Spleen (tissue), 7 donors: ENCODE measurements at regions not wholly inside any gene's neighbourhood (a gene's known extent, or its start where the extent isn't known, plus 50 kb on each side); places are given as distances from the start of the nearest gene placed in this dataset.

Experiments
- CTCF ChIP-seq, 11 experiments: fragments of 200-600 bp in 7 of 11; fragments of 450-650 bp in 4 of 11; sonication (generic) in 4 of 11; IDR thresholded peaks in 8 of 11; conservative IDR thresholded peaks in 3 of 11; 1 replicate in 7 of 11; 2 replicates in 4 of 11; pipeline versions ENCODE4 v1.4.0 to v1.8.0; 2016 to 2021; ENCODE audit warnings: antibody characterized with exemption in 11 of 11, inconsistent platforms in 4 of 11, mild to moderate bottlenecking in 1 of 11
- POLR2A ChIP-seq, 3 donors: fragments of 450-650 bp; IDR thresholded peaks; one replicate each; pipeline ENCODE4 v1.5.1; 2017; ENCODE audit warnings: antibody characterized with exemption in 3 of 3, mild to moderate bottlenecking in 1 of 3
- POLR2AphosphoS5 ChIP-seq, 3 donors: sonication (generic); formaldehyde crosslinking; IDR thresholded peaks; one replicate each; pipeline ENCODE4 v1.5.1; 2017; ENCODE audit warnings: antibody characterized with exemption in 3 of 3
- donor health status: DM: no; HTN: no; CAD: no; lungs with moderate emphysema.
- donor health status: DM: no; HTN: no; CAD: no.
- donor health status: DM: no; HTN: no; CAD: no.

- TF ChIP-seq CTCF (IDR thresholded peaks at IDR 0.05 in 8 of 11, conservative IDR thresholded peaks at IDR 0.05 in 3 of 11) (no peak), POLR2AphosphoS5 (IDR thresholded peaks at IDR 0.05) (no peak), POLR2A (IDR thresholded peaks at IDR 0.05) (no peak)
Observed at GRCh38 chr4:27267970-27268355, 407.3 kb downstream of the STIM2 start.
